Right lobe of liver (tissue), 4 donors: ENCODE measurements at regions not wholly inside any gene's neighbourhood (a gene's known extent, or its start where the extent isn't known, plus 50 kb on each side); places are given as distances from the start of the nearest gene placed in this dataset.

Experiments
- POLR2A ChIP-seq: fragments of 450-650 bp; IDR thresholded peaks from one replicate; pipeline ENCODE4 v1.6.1; 2017; ENCODE audit warnings: antibody characterized with exemption, mild to moderate bottlenecking
- TF ChIP-seq, protein P1 (sequence below), 4 donors: fragments of 200-600 bp in 3 of 4; fragments of 450-650 bp in 1 of 4; IDR thresholded peaks; one replicate each; pipeline versions ENCODE4 v1.5.1 to v1.8.0; 2016 to 2022; ENCODE audit warnings: antibody characterized with exemption in 4 of 4, mild to moderate bottlenecking in 2 of 4
- donor health status: DM: no; HTN: no; CAD: no.
- donor health status: DM: no; HTN: no; CAD: no.
- donor health status: DM: no; HTN: yes; CAD: no.

DNA sequence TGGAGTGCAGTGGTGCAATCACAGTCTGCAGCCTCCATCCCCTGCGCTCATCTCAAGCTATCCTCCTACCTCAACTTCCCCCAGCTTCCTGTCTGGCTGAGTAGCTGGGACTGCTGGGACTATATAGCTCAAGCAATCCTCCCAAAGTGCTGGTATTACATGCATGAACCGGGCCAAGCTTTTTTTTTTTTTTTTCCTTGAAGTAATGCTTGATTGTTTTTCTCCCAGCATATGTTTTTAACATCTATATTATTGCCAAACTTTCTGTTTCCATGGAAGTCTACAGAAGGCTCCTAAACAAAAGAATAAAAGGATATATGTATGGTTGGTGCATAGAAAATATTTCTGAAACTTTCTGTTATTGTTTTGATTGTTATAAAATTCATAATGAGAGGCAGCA is 853.6 kb downstream of the KCNA4 start:
- TF ChIP-seq, protein P1, sequence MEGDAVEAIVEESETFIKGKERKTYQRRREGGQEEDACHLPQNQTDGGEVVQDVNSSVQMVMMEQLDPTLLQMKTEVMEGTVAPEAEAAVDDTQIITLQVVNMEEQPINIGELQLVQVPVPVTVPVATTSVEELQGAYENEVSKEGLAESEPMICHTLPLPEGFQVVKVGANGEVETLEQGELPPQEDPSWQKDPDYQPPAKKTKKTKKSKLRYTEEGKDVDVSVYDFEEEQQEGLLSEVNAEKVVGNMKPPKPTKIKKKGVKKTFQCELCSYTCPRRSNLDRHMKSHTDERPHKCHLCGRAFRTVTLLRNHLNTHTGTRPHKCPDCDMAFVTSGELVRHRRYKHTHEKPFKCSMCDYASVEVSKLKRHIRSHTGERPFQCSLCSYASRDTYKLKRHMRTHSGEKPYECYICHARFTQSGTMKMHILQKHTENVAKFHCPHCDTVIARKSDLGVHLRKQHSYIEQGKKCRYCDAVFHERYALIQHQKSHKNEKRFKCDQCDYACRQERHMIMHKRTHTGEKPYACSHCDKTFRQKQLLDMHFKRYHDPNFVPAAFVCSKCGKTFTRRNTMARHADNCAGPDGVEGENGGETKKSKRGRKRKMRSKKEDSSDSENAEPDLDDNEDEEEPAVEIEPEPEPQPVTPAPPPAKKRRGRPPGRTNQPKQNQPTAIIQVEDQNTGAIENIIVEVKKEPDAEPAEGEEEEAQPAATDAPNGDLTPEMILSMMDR (IDR thresholded peaks at IDR 0.05) = no peak
- TF ChIP-seq POLR2A = no peak
